GM21619 (cell line): ENCODE measurements at regions not wholly inside any gene's neighbourhood (a gene's known extent, or its start where the extent isn't known, plus 50 kb on each side); places are given as distances from the start of the nearest gene placed in this dataset.

Experiments
- ATAC-seq: cut with Tn5 transposase; IDR thresholded peaks from one replicate; pipeline ENCODE4 v1.9.1; 2021; ENCODE audit not compliant: unreplicated experiment

DNA sequence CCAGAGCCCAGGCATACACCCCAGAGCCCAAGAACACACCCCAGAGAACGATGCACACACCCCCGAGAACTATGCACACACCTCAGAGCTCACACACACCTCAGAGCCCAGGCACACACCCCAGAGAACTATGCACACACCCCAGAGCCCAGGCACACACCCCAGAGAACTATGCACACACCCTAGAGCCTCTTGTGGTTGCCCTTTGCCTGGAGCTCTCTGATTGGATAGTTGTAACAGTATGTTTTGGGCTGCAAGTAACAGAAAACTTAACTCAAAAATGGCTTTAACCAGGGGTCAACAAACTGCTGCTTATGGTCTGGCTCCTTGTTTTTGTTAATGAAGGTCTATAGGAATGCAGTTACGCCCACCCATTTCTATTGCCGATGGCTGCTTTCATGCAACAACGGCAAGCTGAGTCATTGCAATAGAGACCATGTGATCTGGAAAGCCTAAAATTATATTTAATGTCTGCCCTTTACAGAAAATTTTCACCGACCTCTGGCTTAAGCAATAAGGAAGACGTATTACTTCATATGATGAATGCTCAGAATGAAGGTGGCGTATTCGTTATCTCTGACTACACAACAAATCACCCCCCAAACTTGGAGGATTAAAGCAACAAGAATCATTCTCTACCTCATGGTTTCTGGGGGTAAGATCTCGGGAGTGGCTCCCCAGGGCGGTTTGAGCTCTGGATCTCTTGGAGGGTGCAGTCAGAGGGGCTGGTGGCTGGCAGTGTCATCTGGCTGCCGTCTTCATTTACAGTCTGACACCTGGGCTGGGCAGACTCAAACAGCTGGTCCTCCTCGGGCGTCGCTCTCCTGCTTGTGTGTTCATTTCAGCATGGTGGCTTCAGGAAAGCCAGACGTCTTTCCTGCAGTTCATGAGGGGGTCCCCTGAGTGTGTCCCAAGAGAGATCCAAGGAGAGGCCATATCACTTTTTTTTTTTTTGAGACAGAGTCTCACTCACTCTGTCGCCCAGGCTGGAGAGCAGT lies 66.3 kb upstream of the NCOR2 start:
- no peak for ATAC-seq

DNA sequence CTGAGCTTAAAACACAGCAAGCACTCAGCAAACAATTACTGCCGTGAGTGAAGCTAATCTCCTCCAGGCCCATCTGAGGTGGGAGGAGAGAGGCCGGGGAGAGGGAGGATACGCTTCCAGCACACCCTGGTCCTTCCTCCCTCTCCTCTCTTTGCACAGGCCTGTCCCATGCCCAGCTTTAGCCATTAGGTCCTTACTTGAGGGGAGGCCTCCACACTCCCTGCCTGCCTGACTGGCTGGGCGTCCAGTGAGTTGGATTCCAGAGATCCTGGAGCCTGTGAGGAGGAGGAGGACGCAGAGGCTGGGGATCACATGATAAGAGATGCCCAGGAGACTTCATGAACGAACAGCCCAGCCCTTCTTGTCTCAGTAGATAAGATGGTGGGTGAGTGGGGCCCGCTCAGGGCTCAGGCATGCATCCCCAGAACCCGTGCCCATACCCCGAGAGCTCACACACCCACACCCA lies 65.1 kb upstream of the NCOR2 start:
- no peak for ATAC-seq

- no peak for ATAC-seq
Observed at GRCh38 chr12:124631681-124632256, 64.4 kb upstream of the NCOR2 start.

DNA sequence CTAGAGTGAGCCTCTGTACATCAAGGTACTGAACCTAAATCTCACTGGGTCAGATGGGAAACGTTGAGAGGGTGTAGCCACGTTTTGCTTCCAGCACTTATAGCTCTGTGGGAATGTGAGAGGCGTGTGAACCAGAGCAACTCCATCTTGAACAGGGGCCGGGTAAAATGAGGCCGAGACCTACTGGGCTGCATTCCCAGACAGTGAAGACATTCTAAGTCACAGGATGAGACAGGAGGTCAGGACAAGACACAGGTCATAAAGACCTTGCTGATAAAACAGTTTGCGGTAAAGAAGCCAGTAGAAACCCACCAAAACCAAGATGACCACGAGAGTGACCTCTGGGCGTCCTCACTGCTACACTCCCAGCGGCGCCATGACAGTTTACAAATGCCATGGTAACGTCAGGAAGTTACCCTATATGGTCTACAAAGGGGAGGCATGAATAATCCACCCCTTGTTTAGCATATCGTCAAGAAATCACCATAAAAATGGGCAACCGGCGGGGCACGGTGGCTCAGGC lies 63.4 kb upstream of the NCOR2 start:
- ATAC-seq, result no peak

DNA sequence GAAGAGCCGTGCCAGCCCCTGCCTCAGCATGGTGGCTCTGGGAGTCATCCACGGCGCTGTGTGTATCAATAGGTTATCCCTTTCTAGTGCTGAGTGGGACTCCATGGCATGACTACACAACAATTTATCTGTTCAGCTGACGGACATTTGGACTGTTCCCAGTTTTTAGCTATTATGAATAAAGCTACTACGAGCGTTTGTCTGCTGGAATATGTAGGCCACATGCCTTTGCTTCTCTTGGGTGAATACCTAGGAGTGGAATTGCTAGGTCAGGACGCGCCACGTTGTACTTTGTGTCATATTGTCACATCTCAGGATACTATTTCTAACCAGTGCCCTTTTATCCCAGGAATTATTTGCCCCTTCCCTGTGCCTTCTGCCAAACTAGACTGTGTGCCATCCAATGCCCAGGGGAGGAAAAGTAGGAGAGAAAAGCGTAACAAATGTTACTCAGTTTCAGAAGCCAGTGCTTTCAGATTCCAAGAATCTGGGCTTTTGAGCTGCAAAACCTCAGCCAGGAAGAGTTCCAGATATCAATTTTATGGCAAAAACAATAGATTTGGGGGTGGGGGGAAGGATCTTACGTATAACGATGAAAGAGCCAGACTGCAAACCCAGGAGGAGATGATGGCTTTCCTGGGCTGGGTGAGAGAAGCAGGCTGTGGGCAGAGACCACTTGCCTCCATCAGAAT lies 62.5 kb upstream of the NCOR2 start:
- ATAC-seq, result no peak

- no peak for ATAC-seq
Observed at GRCh38 chr12:124629117-124629516, 61.7 kb upstream of the NCOR2 start.

GRCh38 chr12:124627956-124628355 lies 60.5 kb upstream of the NCOR2 start:
- no peak for ATAC-seq

DNA sequence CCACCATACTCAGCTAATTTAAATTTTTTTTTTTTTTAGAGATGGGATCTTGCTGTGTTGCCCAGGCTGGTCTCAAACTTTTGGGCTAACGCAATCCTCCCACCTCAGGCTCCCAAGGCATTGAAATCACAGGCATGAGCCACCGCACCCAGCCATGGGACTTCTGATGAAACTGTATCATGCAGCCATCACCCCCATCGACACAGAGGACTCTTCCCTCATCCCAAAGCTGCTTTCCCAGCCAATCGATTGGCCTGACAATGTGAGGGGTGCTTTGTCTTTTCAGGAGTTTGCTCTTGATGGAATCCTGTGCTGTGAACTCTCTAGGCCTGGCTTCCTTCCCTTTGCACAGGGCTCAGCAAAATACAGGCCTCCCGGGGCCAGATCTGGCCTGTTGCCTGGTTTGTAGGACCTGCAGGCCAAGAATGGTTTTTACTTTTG lies 59.6 kb upstream of the NCOR2 start:
- no peak for ATAC-seq

DNA sequence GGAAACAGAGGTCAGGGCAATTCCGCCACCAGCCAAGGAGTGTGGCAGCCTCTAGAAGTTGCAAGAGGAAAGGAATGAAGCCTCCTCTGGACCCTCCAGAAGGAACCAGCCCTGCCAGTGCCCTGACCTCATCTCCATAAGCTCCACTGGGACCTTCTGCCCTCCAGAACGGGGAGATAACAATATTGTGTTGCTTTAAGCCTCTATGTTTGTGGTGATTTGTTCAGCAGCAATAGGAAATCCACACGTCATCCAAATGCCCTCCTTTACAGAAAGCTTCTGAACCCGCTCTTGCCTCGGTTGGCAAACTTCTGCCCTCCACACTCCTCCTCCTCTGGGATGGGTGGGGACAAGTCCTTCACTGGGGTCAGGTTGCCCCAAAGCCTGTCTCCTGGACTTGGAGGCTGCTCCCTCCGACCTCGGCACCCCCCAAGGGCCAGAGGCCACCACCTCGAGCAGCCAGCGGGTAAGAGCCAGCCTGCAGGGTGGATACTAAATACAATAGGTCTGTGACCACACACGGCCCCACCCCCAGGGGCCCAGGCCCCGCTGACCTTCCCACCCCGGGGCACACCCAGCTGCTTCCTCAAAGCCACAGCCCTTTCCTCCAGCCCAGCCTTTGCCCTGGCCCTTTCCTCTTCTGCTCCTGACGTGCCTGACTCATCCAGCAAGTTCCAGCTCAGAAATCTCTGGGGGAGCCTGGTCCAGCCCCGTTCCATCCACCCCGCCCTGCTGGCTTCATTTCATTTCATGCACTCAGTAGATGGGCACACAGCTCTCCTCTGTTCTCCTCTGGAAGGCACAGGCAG lies 58.7 kb upstream of the NCOR2 start:
- ATAC-seq, result no peak

DNA sequence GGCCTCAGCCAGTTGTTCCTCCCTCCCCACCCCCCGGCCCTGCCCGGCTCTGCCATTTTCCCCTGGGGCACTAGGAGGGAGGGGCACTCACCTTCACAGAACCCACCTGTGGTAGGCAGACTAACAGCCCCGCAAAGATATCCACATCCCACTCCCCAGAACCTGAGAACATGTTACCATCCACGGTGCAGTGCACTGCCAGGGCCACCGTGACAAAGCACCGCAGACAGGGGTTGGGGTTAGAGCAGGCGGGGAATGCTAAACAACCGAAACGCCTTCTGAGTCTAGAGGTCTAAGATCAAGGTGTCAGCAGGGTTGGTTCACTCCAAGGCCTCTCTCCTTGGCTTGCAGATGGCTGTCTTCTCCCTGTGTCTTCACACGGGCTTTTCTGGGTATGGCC lies 57.4 kb upstream of the NCOR2 start:
- ATAC-seq, result no peak

DNA sequence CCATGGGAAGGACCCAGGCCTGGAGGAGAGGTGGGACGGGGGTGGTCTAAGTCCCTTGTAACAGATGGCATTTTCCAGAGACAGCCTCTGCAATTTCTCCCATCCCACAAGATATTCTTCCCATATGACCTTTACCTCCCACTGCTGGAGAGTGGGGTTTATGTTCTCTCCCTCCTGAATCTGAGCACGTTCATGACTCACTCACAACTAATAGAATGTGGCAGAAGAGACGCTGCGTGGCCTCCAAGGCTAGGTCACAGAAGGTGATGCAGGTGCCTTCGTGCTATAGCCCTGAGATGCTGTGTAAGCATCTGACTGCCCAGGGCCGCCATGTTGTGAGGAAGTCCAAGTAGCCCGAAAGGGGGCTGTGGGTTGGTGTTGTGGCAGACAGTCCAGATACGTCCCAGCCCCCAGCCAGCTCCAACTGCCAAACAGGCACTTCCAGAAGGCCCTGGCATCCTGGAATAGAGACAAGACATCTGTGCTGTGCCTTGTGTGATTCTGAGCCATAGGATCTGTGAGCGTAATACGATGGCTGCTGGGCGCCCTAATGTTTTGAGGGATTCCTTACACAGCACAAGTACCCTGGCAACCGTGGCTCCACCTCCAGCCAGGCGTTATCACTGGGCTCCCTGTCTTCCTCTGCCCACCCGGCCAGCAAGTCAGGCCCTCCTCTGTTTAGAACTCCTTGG lies 56.1 kb upstream of the NCOR2 start:
- ATAC-seq, result no peak

- no peak for ATAC-seq
Observed at GRCh38 chr12:124622764-124623163, 55.4 kb upstream of the NCOR2 start.

GRCh38 chr12:124622331-124622730 lies 54.9 kb upstream of the NCOR2 start:
- ATAC-seq, result no peak

DNA sequence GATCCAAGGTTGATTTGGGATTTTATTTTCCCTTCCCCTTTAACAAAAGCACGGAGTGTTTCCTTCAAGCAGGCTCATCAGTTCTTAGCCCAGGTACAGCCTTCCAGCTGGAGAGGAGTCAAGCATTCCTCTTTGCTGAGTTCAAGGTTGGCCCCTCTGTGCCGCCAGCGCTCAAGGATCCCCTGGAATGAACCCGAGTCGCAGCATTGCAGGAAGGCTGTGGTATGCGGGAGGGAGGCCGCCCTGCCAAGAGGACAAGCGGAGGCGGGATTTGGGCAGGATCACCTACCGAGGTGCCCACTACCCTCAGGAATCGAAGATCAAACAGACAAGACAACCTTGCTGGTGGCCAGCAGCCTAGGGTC lies 53.9 kb upstream of the NCOR2 start:
- ATAC-seq, result no peak

- ATAC-seq, result no peak
Observed at GRCh38 chr12:124620606-124621295, 53.3 kb upstream of the NCOR2 start.

DNA sequence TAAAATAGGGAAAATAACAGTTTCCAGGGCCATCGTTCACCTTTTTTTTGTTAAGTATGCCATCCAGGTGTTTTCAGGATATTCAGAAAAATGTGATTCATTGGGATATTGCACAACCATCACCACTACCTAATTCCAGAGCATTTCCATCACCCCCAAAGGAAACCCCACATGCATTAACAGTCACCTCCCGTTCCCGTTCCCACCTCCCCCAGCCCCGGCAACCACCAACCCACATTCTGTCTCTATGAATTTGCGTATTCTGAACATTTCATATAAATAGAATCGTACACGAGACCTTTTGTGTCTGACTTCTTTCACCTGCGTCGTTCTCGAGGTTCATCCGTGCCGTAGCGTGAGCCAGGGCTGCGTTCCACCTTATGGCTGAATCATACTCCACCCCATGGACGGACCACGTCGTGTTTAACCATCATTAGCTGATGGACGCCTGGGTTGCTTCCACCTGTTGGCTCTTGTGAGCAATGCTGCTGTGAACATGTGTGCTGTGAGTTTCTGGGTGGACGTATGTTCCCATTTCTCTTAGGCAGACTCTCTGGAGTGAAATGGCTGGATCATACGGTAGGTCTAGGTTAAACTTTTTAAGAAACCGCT lies 51.0 kb upstream of the NCOR2 start:
- ATAC-seq, result no peak

DNA sequence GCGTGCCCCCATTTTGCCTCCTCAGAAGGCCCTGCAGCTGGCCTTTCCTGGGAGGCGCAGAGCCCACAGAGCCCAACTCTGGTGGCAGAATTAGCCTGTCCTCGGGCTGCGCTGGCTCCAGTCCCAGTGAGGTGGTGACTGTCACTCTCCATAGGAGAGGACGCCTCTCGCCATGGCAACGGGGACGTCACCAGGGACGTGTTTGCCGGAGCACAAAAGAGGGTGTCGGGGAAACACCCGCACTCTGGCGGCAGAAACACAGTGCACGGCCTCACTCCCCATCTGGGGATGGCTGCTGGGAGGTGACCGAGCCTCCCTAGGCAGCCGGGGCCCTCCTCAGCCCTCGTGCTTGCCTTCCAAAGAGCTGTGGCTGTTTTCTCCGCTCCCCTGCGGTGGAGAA lies 50.2 kb upstream of the NCOR2 start:
- no peak for ATAC-seq
